H9 (cell line): ENCODE measurements at regions not wholly inside any gene's neighbourhood (a gene's known extent, or its start where the extent isn't known, plus 50 kb on each side); places are given as distances from the start of the nearest gene placed in this dataset.

Experiments
- DNase-seq: peaks from one replicate; pipeline ENCODE4 v3.0.0-alpha.2; 2017
- H2AFZ ChIP-seq: one replicate; pipeline ENCODE4 v1.6.1; 2013; ENCODE audit warnings: mild to moderate bottlenecking, low read length, control low read depth, moderate library complexity
- H2AK5ac ChIP-seq: 2 replicates; pipeline ENCODE4 v1.6.1; 2013; ENCODE audit warnings: low read length, control low read depth, mixed read lengths; ENCODE audit not compliant: insufficient read length
- H2BK120ac ChIP-seq: one replicate; pipeline ENCODE4 v1.6.1; 2013; ENCODE audit warnings: low read depth, mild to moderate bottlenecking, low read length, control low read depth, inconsistent platforms; ENCODE audit not compliant: poor library complexity, severe bottlenecking
- H2BK12ac ChIP-seq: 2 replicates; pipeline ENCODE4 v1.6.1; 2013; ENCODE audit warnings: low read length, control low read depth, mixed read lengths, low read depth; ENCODE audit not compliant: insufficient read length
- H2BK15ac ChIP-seq: 2 replicates; pipeline ENCODE4 v1.6.1; 2013; ENCODE audit warnings: low read depth, low read length, control low read depth
- H2BK20ac ChIP-seq: one replicate; pipeline ENCODE4 v1.6.1; 2013; ENCODE audit warnings: low read depth, mild to moderate bottlenecking, low read length, control low read depth, inconsistent platforms; ENCODE audit not compliant: poor library complexity, severe bottlenecking
- H2BK5ac ChIP-seq: 2 replicates; pipeline ENCODE4 v1.6.1; 2013; ENCODE audit warnings: low read length, control low read depth, mixed read lengths; ENCODE audit not compliant: insufficient read length
- H3K14ac ChIP-seq: 2 replicates; pipeline ENCODE4 v1.6.1; 2013; ENCODE audit warnings: low read length, control low read depth; ENCODE audit not compliant: insufficient read depth
- H3K18ac ChIP-seq: 2 replicates; pipeline ENCODE4 v1.6.1; 2013; ENCODE audit warnings: low read depth, mild to moderate bottlenecking, mixed read lengths, low read length, control low read depth; ENCODE audit not compliant: insufficient read length
- H3K23ac ChIP-seq: 2 replicates; pipeline ENCODE4 v1.6.1; 2013; ENCODE audit warnings: low read length, control low read depth, mixed read lengths, low read depth; ENCODE audit not compliant: insufficient read length
- H3K23me2 ChIP-seq: 2 replicates; pipeline ENCODE4 v1.6.1; 2013; ENCODE audit warnings: low read depth, mild to moderate bottlenecking, mixed read lengths, low read length, control low read depth; ENCODE audit not compliant: insufficient read length, poor library complexity, severe bottlenecking
- H3K27ac ChIP-seq: 2 replicates; pipeline ENCODE4 v1.5.1; 2013; ENCODE audit warnings: low read length, control low read depth, mixed read lengths, low read depth; ENCODE audit not compliant: insufficient read length
- H3K27me3 ChIP-seq: 2 replicates; pipeline ENCODE4 v1.6.1; 2013; ENCODE audit warnings: low read length, control low read depth, inconsistent platforms; ENCODE audit not compliant: insufficient read depth
- H3K4ac ChIP-seq: 2 replicates; pipeline ENCODE4 v1.6.1; 2013; ENCODE audit warnings: low read depth, mild to moderate bottlenecking, control low read depth, inconsistent platforms, low read length, moderate library complexity
- H3K4me1 ChIP-seq: 2 replicates; pipeline ENCODE4 v1.6.1; 2013; ENCODE audit warnings: low read length, control low read depth, inconsistent platforms; ENCODE audit not compliant: insufficient read depth
- H3K4me2 ChIP-seq: 2 replicates; pipeline ENCODE4 v1.6.1; 2013; ENCODE audit warnings: low read length, control low read depth, mixed read lengths; ENCODE audit not compliant: insufficient read length, insufficient read depth
- H3K56ac ChIP-seq: 2 replicates; pipeline ENCODE4 v1.6.1; 2013; ENCODE audit warnings: low read depth, mild to moderate bottlenecking, mixed read lengths, low read length, control low read depth; ENCODE audit not compliant: insufficient read length
- H3K79me1 ChIP-seq: 2 replicates; pipeline ENCODE4 v1.6.1; 2013; ENCODE audit warnings: low read depth, mild to moderate bottlenecking, moderate library complexity, low read length, control low read depth, inconsistent platforms; ENCODE audit not compliant: insufficient read depth, poor library complexity, severe bottlenecking
- H3K79me2 ChIP-seq: 2 replicates; pipeline ENCODE4 v1.6.1; 2013; ENCODE audit warnings: low read length, control low read depth, inconsistent platforms; ENCODE audit not compliant: insufficient read depth
- H3K9ac ChIP-seq: 2 replicates; pipeline ENCODE4 v1.6.1; 2013; ENCODE audit warnings: low read length, control low read depth, mixed read lengths; ENCODE audit not compliant: insufficient read length; ENCODE audit errors: extremely low read depth
- H3K9me3 ChIP-seq: one replicate; pipeline ENCODE4 v1.6.1; 2013; ENCODE audit warnings: low read depth, low read length, inconsistent platforms; ENCODE audit not compliant: control insufficient read depth
- H3T11ph ChIP-seq: one replicate; pipeline ENCODE4 v1.6.1; 2013; ENCODE audit warnings: mild to moderate bottlenecking, low read length, control low read depth, inconsistent platforms
- H4K20me1 ChIP-seq: one replicate; pipeline ENCODE4 v1.6.1; 2013; ENCODE audit not compliant: control insufficient read depth, insufficient read length, insufficient read depth
- H4K5ac ChIP-seq: 2 replicates; pipeline ENCODE4 v1.6.1; 2013; ENCODE audit warnings: low read depth, mild to moderate bottlenecking, mixed read lengths, low read length, control low read depth; ENCODE audit not compliant: insufficient read length
- H4K8ac ChIP-seq: replicated peaks from 2 replicates; pipeline ENCODE4 v1.6.1; 2013; ENCODE audit warnings: low read length, control low read depth, mixed read lengths, low read depth; ENCODE audit not compliant: insufficient read length
- H4K91ac ChIP-seq: 2 replicates; pipeline ENCODE4 v1.6.1; 2013; ENCODE audit warnings: low read depth, mild to moderate bottlenecking, moderate library complexity, mixed read lengths, low read length, control low read depth; ENCODE audit not compliant: insufficient read length
- H3K27ac Mint-ChIP-seq, 3 experiments: 2 replicates in 2 of 3; 3 replicates in 1 of 3; pipeline ENCODE4 v1.8.0; 2020 to 2021; ENCODE audit warnings: mixed read lengths in 3 of 3, mild to moderate bottlenecking in 1 of 3, moderate library complexity in 1 of 3
- H3K27me3 Mint-ChIP-seq: 2 replicates; pipeline ENCODE4 v1.8.0; 2021; ENCODE audit warnings: low read depth, mild to moderate bottlenecking, moderate library complexity, mixed read lengths
- H3K36me3 Mint-ChIP-seq, 3 experiments: 2 replicates in 2 of 3; 3 replicates in 1 of 3; pipeline ENCODE4 v1.8.0; 2020 to 2021; ENCODE audit warnings: low read depth in 3 of 3, mixed read lengths in 3 of 3; ENCODE audit not compliant: insufficient read depth in 1 of 3
- H3K4me1 Mint-ChIP-seq, 2 experiments: 2 replicates each; pipeline ENCODE4 v1.8.0; 2020; ENCODE audit warnings: mixed read lengths in 2 of 2
- H3K4me3 Mint-ChIP-seq, 2 experiments: 2 replicates in 1 of 2; 3 replicates in 1 of 2; pipeline ENCODE4 v1.8.0; 2020 to 2021; ENCODE audit warnings: mild to moderate bottlenecking in 2 of 2, mixed read lengths in 2 of 2, moderate library complexity in 1 of 2
- H3K9me3 Mint-ChIP-seq, 2 experiments: 2 replicates in 1 of 2; 3 replicates in 1 of 2; pipeline ENCODE4 v1.8.0; 2020; ENCODE audit warnings: mild to moderate bottlenecking in 2 of 2, mixed read lengths in 2 of 2, moderate library complexity in 1 of 2
- CTCF ChIP-seq: fragments of 200-600 bp; sonication (generic); conservative IDR thresholded peaks from 3 replicates; pipeline ENCODE4 v1.8.0; 2021; ENCODE audit warnings: antibody characterized with exemption, mild to moderate bottlenecking
- WGBS: extraction: QIAGEN DNeasy Blood & Tissue Kit; methylation state at CpG from one replicate; pipeline ENCODE4 v1.1.7; 2013; ENCODE audit warnings: missing lambda C conversion rate, low lambda C conversion rate, mixed read lengths; ENCODE audit not compliant: insufficient read length; ENCODE audit errors: extremely low coverage; 5-methylcytosine and 5-hydroxymethylcytosine counted together

- Histone ChIP-seq H2BK120ac (no peak overlapping the region), H3K79me1 (no peaks in the 10 kb centered on the region), H3K4ac (no peak overlapping the region), H4K8ac (no peak overlapping the region), H2BK5ac (no peak overlapping the region), H3K9ac (no peak overlapping the region), H3K23ac (no peak overlapping the region), H3K27me3 (no peaks in the 10 kb centered on the region), H3K9me3 (no peaks in the 10 kb centered on the region), H3K14ac (no peak overlapping the region), H2AK5ac (no peak overlapping the region), H4K5ac (no peak overlapping the region), H3K4me2 (no peak overlapping the region), H2BK15ac (no peak overlapping the region), H3K4me1 (peaks cover 6% of the 10 kb centered on the region; the same call in 1 of the 2 replicates), H3K56ac (no peak overlapping the region), H2BK20ac (no peak overlapping the region), H3T11ph (no peak overlapping the region), H2AFZ (no peak overlapping the region), H2BK12ac (no peak overlapping the region), H4K20me1 (no peaks in the 10 kb centered on the region), H3K23me2 (no peaks in the 10 kb centered on the region), H3K27ac (no peak overlapping the region), H3K18ac (no peak overlapping the region), H4K91ac (no peak overlapping the region), H3K79me2 (no peaks in the 10 kb centered on the region)
- Mint-ChIP-seq H3K27ac (peak overlapping the region in 2 of 3 experiments; percentile 26 to 86; a peak in 2 of 7 replicates), H3K4me1 (peaks cover 39 to 41% of the 10 kb centered on the region in 2 experiments), H3K27me3 (no peaks in the 10 kb centered on the region), H3K4me3 (no peak overlapping the region), H3K36me3 (no peaks in the 10 kb centered on the region), H3K9me3 (no peaks in the 10 kb centered on the region)
- DNase-seq: peak; percentile 41
- WGBS: no CpG with 5 or more reads among the region's 2 CpGs
- no peak for TF ChIP-seq CTCF
Observed at GRCh38 chr5:52690236-52690768, 97.4 kb upstream of the ITGA1 start.
